ENCODE measurements at regions not wholly inside any gene's neighbourhood (a gene's known extent, or its start where the extent isn't known, plus 50 kb on each side); places are given as distances from the start of the nearest gene placed in this dataset.

DNA sequence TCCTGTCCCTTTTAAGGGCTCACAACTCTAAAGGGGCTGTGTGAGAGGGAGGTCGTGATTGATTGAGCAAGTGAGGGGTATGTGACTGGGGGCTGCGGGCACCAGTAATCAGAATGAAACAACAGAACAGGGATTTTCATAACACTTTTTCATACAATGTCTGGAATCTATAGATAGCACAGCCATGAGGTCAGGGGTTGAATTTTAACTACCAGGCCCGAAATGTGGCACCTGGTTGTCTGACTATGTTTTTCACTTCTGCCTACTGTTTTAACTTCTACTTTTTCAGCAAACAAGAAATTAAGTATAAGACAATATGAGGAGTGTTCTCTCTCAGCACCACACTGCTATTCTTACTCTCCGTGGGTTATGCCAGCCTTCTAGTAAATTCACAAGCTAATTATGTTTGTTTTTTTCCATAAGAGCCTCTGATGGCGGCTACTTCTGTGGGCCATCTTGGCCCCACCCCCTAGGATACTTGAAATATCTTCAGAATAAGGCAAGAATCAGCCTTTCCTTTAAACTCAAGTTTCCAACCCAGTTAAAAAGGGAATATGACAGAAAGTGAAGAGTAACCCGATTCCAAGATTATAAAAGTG is 552.8 kb upstream of the CHORDC1 start:
- TF ChIP-seq, protein P1, sequence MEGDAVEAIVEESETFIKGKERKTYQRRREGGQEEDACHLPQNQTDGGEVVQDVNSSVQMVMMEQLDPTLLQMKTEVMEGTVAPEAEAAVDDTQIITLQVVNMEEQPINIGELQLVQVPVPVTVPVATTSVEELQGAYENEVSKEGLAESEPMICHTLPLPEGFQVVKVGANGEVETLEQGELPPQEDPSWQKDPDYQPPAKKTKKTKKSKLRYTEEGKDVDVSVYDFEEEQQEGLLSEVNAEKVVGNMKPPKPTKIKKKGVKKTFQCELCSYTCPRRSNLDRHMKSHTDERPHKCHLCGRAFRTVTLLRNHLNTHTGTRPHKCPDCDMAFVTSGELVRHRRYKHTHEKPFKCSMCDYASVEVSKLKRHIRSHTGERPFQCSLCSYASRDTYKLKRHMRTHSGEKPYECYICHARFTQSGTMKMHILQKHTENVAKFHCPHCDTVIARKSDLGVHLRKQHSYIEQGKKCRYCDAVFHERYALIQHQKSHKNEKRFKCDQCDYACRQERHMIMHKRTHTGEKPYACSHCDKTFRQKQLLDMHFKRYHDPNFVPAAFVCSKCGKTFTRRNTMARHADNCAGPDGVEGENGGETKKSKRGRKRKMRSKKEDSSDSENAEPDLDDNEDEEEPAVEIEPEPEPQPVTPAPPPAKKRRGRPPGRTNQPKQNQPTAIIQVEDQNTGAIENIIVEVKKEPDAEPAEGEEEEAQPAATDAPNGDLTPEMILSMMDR (IDR thresholded peaks at IDR 0.05; ENCODE audit: control extremely low read depth, extremely low read depth, low read depth, missing control alignments), result no peak
- no peak for DNase-seq (ENCODE audit: extremely low spot score)
- CTCF ChIA-PET, result no interaction called here
- POLR2A ChIA-PET, result no interaction called here

DNA sequence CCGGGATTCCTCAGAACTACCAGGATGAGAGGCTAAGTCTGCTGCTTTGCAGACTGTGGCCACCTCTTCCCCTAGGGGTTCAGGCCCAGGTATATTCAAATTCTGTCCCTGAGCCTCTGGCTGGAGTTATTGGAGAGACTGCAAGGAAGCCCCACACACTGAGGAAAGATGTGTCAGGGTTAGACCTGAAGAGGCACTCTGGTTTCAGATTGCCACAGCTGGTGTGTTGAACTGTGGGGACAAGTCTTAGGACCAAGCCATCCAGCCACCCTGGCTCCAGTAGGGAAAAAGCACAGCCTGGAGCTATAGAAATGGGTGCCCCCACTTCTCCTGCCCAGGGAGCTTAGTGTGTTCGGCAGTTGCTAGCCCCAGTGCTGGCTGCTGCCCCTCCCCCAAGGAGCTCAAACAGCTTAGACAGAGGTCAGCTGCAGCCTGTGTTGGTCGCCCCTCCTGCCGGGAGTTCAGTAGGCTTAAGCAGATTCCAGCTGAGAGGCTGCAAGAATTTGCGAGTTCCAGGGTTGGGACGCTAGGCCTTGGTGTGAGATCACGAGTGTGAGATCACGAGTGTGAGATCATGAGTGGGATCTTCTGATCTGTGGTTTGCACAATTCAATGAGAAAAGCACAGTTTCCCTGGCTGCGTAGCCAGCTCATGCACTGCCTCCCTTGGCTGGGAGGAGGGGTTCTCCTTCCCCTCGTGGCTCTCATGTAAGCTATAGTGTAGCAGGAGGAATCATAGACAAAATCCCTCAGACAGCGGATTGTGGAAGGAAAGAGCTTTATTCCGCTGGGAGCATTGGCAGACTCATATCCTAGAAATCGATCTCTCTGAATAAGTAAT is 552.1 kb upstream of the CHORDC1 start:
- TF ChIP-seq, protein P1 (IDR thresholded peaks at IDR 0.05; ENCODE audit: control extremely low read depth, extremely low read depth, low read depth, missing control alignments), result no peak
- ChIA-PET CTCF (no interaction called here), POLR2A (no interaction called here)
- DNase-seq (ENCODE audit: extremely low spot score), result no peak

DNA sequence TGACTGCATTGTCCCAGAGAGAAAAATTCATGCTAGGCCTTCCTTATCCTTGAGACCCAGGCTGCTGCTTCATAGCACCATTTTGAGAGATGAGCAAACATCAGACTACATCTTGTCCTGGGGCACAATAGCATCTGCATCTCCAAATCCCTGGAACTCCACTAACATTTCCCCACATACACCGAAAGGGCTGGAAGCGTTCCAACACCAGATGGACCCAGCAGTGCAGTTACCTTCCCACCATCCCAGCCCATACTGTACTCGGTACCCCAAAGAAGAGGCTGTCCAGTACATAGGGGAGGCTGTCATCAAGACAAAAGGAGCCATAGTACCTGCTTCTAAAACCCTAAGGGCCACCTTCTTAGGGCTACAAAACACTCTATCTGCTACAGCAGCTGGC is 547.2 kb upstream of the CHORDC1 start:
- CTCF ChIA-PET, result no interaction called here
- POLR2A ChIA-PET, result no interaction called here
- no peak for DNase-seq (ENCODE audit: extremely low spot score)
- TF ChIP-seq, protein P1 (IDR thresholded peaks at IDR 0.05; ENCODE audit: control extremely low read depth, extremely low read depth, low read depth, missing control alignments), result no peak

DNA sequence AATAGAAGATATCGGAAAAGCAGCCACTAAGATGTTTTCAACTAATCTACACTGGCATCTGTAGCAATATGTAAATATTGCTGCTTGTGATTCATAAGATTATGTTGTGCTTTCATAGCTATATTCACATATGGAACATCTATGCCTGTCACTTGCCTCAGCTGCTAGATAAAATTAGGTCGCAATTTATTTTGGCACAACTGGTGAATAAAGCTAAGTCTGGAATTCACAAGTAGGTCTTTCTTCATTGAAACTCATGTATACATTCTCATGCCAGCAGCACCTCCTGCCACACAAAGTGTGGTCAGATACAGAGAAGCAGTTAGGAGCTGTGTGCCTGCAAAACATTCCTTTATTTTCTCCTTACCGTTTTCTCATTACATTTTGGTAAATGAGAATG is 543.3 kb upstream of the CHORDC1 start:
- ChIA-PET POLR2A (no interaction called here), CTCF (interaction anchor here (1.0 kb wide), 1 partner anchor 17 kb away, joined by 3 read pairs; no protein-coding TSS in a partner anchor)
- no peak for DNase-seq (ENCODE audit: extremely low spot score)
- TF ChIP-seq, protein P1 (IDR thresholded peaks at IDR 0.05; ENCODE audit: control extremely low read depth, extremely low read depth, low read depth, missing control alignments), result no peak

DNA sequence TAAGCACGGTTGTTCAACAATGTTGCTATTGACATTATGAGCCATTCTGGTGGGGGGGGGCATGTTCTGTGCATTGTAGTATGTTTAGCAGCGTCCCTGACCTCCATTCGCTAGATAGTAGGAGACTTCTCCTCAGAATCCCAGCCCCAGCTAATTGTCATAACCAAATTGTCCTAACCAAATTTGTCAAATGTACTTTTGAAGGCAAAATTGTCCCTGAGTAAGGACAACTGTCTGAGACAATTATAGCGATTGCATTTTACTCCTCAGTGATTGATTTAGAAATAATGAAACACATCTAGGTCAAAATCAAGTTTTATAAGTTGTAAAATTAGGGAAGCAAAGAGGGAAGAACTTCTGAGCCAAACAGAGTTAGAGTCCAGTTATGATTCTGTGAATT is 541.8 kb upstream of the CHORDC1 start:
- ChIA-PET POLR2A (no interaction called here), CTCF (no interaction called here)
- no peak for DNase-seq (ENCODE audit: extremely low spot score)
- TF ChIP-seq, protein P1 (IDR thresholded peaks at IDR 0.05; ENCODE audit: control extremely low read depth, extremely low read depth, low read depth, missing control alignments), result no peak

DNA sequence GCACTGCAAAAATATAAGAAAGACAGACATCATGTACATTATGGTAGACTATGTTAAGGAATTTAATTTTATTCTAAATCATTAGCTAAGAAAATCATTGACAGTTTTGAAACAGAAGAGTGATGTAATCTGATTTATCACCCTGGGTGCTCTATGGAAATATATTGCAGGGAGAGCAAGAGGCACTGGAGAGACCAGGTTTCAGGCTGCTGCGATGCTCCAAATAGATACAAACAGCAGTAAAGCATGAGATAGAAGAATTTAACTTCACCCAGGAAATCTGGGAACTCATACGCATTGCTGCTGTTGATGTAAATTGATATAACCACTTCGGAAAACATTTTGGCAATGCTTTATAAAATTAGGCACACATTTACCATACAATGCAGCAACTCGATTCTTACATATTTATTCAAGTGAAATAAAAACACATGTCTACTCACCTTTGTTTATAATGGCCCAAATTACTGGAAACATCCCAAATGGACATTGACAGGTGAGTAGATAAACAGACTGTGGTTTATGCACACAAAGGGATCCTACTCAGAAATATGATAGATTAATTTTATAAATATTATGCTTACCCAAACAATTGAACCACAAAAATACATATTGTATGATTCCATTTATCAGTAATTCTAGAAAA is 535.1 kb upstream of the CHORDC1 start:
- TF ChIP-seq, protein P1 (IDR thresholded peaks at IDR 0.05; ENCODE audit: control extremely low read depth, extremely low read depth, low read depth, missing control alignments), result no peak
- ChIA-PET POLR2A (no interaction called here), CTCF (no interaction called here)
- no peak for DNase-seq (ENCODE audit: extremely low spot score)

Data from GM10248 (cell line).